Fibroblast of skin of right quadriceps (primary cell): ENCODE measurements at regions not wholly inside any gene's neighbourhood (a gene's known extent, or its start where the extent isn't known, plus 50 kb on each side); places are given as distances from the start of the nearest gene placed in this dataset.
"Not testable (repeated sequence)": the region's sequence is repeated elsewhere in the genome, so short reads cannot be mapped to it uniquely, and the experiment has no call there.

Source experiments
- DNase-seq: peaks from one replicate; pipeline ENCODE4 v3.0.0-alpha.2; 2013

DNA sequence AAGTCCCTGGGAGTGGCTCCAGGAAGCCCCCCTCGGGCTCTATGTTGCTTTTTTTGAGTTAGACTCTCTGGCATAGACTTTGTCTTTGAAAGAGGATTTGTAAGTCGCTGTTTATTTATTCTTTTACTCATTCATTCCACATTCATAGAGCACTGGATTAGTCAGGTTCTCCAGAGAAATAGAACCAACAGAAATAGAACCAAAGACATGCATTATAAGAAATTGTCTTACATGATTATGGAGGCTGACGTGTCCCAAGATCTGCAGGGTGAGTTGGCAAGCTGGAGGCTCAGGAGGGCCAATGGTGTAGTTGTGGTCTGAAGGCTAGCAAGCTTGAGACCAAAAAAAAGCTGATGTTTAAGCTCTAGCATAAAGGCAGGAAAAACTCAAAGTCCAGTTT is 98.3 kb upstream of the CHD6 start:
- no peak for DNase-seq

- no peak for DNase-seq
These were observed 97.3 kb upstream of the CHD6 start for GRCh38 chr20:41715526-41715925.

- DNase-seq: no peak
These were observed 95.9 kb upstream of the CHD6 start for GRCh38 chr20:41714030-41714429.

DNA sequence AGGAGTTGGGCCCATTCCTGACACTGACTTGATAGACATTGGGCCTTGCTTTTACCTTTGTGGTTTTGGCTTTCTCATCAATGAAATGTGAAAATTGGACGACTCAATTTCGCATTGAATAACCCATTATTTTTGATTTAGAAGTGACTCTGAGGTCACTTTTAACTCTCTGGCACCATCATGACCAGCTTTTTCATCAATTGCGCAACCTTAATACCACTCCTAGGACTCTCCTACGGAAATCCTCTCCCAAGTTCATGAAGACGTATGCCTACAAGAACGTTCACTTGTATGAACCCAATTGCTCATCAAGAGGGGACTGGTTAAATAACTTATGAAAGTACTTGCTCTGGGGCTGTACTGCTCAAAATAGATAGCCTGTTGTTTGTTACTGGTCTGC is 86.7 kb upstream of the CHD6 start:
- DNase-seq: no peak

DNA sequence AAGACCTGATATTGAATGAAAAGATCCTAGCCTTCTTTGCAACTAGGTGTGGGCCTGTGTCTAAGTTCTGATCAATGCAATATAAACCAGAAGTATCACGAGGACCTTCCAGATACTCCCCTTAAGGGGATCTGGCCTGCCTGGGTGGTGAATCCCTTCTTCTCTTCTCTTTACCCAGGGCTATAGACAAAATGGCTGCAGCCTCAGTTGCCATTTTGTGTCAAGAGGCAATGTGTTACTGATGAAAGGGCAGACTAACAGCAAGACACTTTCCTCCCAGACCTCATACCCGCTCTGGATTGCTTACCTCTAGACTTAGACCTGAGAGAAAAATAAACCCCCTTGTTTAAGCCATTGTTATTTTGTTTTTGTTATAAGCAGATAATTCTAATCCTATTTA is 84.5 kb upstream of the CHD6 start:
- no peak for DNase-seq

GRCh38 chr20:41701588-41702348 is 83.6 kb upstream of the CHD6 start:
- DNase-seq: peak; percentile 68

- DNase-seq: not testable (repeated sequence)
These were observed 81.5 kb upstream of the CHD6 start for GRCh38 chr20:41699673-41700072.

DNA sequence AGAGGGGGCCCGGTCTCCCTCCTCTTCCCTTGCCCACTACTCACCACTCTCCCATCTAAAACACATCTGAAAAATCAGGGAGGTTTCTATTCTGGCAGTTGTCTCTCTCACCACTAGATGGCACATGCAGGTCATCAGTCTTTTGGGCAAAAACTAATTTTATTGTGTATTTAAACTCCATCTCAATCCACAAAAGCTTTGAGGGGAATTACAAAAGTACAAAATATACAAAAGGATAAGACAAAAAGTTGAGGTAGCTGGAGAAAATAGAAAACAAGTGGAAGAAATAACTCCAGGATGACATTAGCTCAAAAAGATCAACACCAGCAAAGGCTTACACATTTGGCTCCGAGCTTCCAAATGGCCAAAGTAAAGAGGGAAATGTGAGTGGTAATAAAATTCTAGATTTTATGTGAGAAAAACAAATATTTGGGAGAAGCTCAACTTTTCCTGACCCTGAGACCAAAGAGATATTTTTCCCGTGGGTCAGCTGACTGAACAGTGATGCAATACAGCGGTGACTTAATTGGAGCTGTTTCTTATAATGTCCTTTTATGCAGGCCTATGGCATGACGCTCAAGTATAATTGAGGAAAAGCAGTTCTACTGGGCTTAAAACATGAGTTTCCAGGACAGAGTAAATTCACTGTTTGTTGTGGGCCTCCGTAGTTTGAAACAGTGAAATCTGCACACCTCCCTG is 79.8 kb upstream of the CHD6 start:
- peak; percentile 33 for DNase-seq

GRCh38 chr20:41696428-41696827 is 78.3 kb upstream of the CHD6 start:
- no peak for DNase-seq

- no peak for DNase-seq
These were observed 76.6 kb upstream of the CHD6 start for GRCh38 chr20:41694796-41695195.

GRCh38 chr20:41693136-41693979 is 75.2 kb upstream of the CHD6 start:
- DNase-seq: peak; percentile 87

GRCh38 chr20:41692479-41693135 is 74.4 kb upstream of the CHD6 start:
- peak; percentile 74 for DNase-seq

DNA sequence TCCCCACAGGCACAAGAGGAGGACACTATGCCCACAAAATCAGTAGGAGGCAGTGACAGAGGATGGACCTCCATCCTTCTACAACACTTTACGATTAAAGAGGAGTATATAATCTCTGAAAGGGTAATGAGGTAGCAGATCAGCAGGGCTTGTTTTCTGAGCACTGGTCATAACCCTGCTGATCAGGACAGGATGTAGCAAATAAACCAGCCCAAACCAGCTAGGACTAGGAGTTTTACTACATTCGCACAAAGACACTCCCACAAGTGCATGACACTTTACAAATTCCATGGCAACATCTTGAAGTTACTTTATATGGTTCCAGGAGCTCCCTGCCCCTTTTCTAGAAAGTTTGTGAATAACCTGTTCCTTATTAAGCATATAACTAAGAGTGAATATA is 73.3 kb upstream of the CHD6 start:
- no peak for DNase-seq

- no peak for DNase-seq
These were observed 72.5 kb upstream of the CHD6 start for GRCh38 chr20:41690702-41691101.

GRCh38 chr20:41686961-41687360 is 68.8 kb upstream of the CHD6 start:
- no peak for DNase-seq

DNA sequence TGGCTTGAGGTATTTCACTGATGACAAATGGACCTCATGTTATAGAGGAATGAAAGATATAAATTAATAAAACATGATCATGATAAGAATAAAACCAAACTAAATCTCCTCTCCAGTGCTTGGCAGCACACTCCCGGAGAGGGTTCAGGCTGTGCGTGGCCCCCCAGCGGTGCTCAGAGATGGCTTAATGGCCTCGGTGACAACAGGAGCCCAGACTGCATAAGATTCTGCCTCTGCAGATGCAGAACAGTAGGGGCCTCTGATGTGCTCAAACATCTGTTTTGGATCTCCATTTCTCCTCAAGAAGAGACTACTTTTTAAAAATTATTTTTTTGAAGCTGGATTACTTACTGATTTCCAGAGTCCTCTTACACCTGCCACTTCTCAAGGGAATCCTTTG is 67.0 kb upstream of the CHD6 start:
- DNase-seq: not testable (repeated sequence)

- no peak for DNase-seq
These were observed 60.6 kb upstream of the CHD6 start for GRCh38 chr20:41678799-41679198.

- no peak for DNase-seq
These were observed 54.1 kb upstream of the CHD6 start for GRCh38 chr20:41672282-41672681.

DNA sequence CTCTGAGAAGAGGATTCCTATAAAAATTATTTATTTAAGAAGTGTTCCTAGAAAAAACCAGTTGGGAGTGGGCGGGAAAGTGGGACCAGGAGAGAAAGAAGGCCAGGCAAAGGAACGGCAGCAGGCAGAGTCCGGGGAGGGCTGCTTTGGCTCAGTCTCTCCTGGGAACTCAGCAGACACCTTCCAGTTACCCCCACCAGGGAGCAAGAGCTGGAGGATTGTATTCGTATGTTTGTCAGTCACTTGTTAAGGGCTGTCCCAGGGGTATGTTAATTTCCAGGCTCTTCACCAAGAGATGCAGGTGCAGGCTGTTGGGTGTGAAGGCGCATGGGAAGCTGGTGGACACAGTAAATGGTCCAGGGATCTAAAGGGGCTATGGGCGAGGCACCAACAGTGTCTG is 53.0 kb upstream of the CHD6 start:
- no peak for DNase-seq

- no peak for DNase-seq
These were observed 52.5 kb upstream of the CHD6 start for GRCh38 chr20:41670631-41671030.

- DNase-seq: no peak
These were observed 51.6 kb upstream of the CHD6 start for GRCh38 chr20:41669708-41670263.

DNA sequence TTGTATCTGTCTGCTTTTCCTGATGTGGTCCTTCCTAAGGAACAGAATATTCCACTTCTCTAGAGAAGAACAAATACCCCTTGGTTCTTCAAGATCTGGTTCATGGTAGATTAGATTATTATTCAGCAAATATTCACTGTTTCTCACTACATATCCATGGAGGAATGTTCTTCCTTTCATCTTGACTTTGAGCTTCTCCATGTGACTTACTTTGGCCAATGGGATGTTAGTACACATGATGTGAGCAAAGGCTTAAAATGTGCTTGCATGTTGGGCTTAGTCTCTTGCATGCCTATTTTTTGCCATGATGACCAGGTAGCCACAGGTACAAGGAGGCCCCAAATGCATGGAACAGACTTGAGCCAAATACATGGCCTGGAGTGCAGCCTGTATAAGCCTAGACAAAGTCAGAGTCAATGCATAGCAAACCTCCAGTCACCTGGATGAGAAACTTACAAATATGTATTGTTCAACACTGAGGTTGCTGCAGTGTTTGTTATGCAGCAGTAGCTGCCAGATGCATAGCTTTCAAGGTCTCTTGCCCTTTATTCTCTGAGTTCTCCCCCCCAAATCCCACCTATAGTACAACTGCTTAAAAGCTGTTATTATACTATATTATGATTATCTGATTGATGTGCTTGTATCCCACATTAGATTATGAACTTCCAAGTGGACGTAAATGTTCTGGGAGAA is 50.0 kb upstream of the CHD6 start:
- no peak for DNase-seq
